ENCODE measurements at regions not wholly inside any gene's neighbourhood (a gene's known extent, or its start where the extent isn't known, plus 50 kb on each side); places are given as distances from the start of the nearest gene placed in this dataset.

DNA sequence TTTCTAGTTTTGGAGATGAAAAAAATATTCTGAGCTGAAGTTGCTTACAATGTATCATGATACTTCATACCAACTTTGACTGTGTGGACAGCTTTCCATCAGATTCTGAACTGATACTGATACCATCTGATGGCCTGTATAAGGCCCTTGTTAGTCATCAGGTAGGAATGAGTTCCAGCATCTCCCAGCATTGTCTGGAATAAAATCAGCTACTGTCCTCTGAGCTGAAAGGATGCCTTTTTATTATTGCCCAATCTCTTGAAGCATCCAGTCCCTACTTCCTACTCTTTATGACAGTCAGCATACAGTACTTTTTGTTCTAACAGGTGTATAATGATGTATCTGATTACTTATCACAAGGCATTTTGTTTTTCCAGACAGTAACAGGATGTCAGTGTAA, 70.6 kb upstream of the EYA4 start:
- H3K4me3 Mint-ChIP-seq: no peak overlapping the region
- H3K9me3 Mint-ChIP-seq: peaks cover 3% of the 10 kb centered on the region
- no peak overlapping the region for H3K27ac Mint-ChIP-seq
- H3K27me3 Mint-ChIP-seq: no peaks in the 10 kb centered on the region
- H3K36me3 Mint-ChIP-seq (ENCODE audit: low read depth): no peaks in the 10 kb centered on the region
- no peaks in the 10 kb centered on the region for H3K4me1 Mint-ChIP-seq (ENCODE audit: low read depth)

DNA sequence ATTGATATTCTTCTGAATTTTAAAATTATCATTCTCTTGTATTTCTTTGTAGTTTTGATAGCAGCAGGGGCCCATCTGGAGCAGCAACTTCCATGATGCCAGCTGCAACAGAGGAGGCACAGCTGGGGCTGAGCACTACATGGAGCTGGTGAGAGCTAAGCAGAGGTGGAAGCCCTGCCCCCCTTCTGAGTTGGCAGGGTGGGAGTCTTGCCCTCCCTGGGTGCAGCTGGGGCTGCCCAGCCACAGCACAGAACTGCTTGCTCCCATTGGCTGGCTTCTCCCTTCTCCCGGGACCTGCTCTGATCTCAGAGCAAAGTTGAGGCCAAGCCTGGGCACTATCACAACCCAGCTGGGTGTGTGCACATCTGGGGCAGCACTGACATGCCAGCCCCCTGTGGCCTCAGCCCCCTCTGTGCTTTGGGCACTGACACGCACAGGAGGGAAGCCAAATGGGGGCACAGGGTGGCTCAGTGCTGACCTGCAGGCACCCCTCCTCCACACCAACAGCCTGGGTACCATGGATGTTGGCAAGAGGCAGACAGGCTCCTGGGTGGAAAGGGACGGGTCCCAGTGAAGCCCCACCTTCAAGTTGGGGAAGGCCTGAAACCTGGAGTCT, 69.1 kb upstream of the EYA4 start:
- Mint-ChIP-seq H3K4me3 (no peak overlapping the region), H3K4me1 (ENCODE audit: low read depth) (no peaks in the 10 kb centered on the region), H3K36me3 (ENCODE audit: low read depth) (no peaks in the 10 kb centered on the region), H3K9me3 (peaks cover 3% of the 10 kb centered on the region), H3K27me3 (no peaks in the 10 kb centered on the region), H3K27ac (no peak overlapping the region)

DNA sequence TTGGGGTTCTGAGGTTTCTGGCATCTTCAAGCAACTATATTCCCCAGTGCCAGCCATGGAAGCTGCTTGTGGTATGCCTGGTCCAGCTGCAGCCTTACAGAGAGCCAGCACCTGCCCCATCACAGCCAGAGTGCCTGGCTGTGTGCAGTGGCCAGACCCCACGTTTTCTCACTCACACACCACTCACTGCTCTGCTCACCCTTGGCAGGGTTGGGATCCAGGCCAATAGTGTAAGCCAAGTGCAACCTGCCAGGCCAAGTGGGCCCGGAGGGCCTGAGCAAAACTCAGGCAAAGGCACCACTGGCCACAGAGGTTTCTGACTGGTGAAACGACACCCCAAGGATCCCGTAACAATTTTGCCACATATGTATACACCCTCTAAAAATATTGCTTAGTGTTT, 67.9 kb upstream of the EYA4 start:
- Mint-ChIP-seq H3K4me1 (ENCODE audit: low read depth) (no peaks in the 10 kb centered on the region), H3K4me3 (no peak overlapping the region), H3K27me3 (no peaks in the 10 kb centered on the region), H3K27ac (no peak overlapping the region), H3K9me3 (peaks cover 3% of the 10 kb centered on the region), H3K36me3 (ENCODE audit: low read depth) (no peaks in the 10 kb centered on the region)

DNA sequence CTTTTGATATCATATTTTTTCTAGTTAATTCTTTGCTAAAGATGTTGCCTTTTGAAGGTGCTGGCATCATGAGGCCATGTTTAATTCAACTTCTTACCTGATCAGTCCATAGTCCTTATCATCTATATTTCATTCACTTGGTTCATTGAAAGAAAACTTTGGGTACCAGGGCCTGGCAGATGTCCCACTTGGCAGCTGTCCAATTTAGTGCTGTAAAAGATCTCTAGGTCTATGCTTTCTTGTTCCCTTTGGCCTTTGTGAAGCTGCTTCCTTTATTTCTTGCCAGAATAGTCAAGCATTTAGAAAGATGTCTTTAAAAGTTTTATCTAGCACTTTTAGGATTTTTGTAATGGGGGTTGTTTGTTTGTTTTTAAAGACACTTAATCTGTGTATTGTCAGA, 61.7 kb upstream of the EYA4 start:
- Mint-ChIP-seq H3K36me3 (ENCODE audit: low read depth) (no peaks in the 10 kb centered on the region), H3K27ac (no peak overlapping the region), H3K4me1 (ENCODE audit: low read depth) (no peaks in the 10 kb centered on the region), H3K4me3 (no peak overlapping the region), H3K9me3 (peaks cover 9% of the 10 kb centered on the region), H3K27me3 (peaks cover 6% of the 10 kb centered on the region)

DNA sequence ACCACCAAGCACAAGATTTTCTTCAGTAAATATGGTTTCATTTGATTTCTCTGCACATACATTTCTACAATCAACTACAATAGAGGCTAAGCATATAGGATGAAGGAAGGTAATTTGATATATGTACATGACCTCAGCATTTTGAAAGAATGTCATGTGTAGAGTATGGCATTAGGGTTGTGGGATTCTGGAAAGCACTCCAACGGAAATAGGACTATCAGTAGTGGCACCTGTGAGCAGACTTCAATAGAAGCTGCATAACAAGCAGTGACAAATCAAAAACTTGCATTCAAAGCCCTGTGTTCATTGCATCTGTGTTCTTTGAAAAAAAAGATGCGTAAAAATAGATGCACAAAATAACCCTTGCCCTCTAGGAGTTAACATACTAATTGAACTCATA, 57.5 kb upstream of the EYA4 start:
- Mint-ChIP-seq H3K27me3 (peaks cover 6% of the 10 kb centered on the region), H3K36me3 (ENCODE audit: low read depth) (no peaks in the 10 kb centered on the region), H3K27ac (no peak overlapping the region), H3K9me3 (peaks cover 2% of the 10 kb centered on the region), H3K4me3 (no peak overlapping the region), H3K4me1 (ENCODE audit: low read depth) (no peaks in the 10 kb centered on the region)

DNA sequence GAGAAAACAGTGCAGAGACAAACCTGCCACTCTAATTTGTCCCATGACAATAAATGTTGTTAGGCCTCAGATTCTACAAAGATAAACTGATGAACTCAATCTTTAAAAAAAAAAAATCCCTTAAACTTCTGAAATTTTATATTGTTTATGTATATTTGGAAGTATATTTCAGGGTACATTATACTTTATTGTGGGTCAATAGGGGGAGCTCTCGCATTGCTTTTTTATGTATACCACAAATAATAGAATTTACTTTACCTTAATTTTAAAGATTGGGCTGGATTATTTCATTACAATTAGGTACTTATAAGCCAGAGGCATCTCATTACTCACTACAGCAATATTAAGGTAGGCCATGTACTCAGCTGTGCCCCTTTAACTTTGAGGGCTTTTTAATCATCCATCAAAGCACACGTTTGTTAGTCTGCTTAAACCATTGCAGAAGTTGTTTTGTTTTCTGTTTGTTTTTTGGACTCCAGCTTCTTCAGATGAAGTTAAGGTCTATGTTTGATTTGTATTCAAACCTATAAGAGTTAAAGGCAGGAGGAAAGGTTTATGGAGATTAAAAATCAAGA, 56.3 kb upstream of the EYA4 start:
- Mint-ChIP-seq H3K36me3 (ENCODE audit: low read depth) (no peaks in the 10 kb centered on the region), H3K27ac (no peak overlapping the region), H3K4me1 (ENCODE audit: low read depth) (no peaks in the 10 kb centered on the region), H3K9me3 (no peaks in the 10 kb centered on the region), H3K27me3 (peaks cover 6% of the 10 kb centered on the region), H3K4me3 (no peak overlapping the region)

DNA sequence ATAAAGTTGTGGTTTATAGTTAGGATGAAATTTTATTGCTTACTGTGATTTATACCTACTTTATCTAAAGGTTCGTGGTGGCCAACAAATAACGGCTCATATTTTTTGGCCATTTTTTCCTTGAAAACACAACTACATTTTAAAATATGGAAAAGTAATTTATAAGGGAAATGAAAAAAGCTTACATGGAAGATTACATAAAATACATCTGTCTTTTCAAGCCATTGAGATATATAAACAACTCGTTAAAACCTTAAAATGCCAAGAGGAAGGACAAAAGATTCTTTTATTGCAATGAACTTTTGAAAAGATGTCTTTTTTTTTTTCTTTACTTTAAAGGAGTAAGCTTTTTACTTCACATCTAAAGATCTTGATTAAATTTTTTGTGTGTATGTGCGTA, 55.4 kb upstream of the EYA4 start:
- Mint-ChIP-seq H3K9me3 (no peaks in the 10 kb centered on the region), H3K4me3 (no peak overlapping the region), H3K27me3 (peaks cover 6% of the 10 kb centered on the region), H3K36me3 (ENCODE audit: low read depth) (no peaks in the 10 kb centered on the region), H3K4me1 (ENCODE audit: low read depth) (no peaks in the 10 kb centered on the region), H3K27ac (no peak overlapping the region)

DNA sequence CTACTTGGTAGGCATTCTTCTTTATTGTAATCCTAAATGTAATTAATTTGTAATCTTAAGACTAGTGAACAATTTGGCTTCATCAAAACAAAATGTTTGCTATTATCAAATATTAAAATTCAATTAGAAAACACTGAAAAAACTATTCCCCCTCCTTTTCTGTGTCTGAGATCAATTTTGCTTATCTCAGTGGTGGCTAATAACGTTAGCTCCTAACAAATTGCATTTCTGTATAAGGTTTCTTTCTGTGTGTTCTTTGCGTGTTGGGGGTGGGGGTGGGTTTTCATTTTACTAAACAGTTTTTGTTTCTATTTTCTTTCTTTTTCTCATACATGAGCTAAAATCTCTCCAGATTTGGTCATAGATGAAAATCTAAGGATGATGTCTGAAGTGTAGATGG, 54.0 kb upstream of the EYA4 start:
- Mint-ChIP-seq H3K9me3 (no peaks in the 10 kb centered on the region), H3K27me3 (peaks cover 6% of the 10 kb centered on the region), H3K4me1 (ENCODE audit: low read depth) (no peaks in the 10 kb centered on the region), H3K27ac (no peak overlapping the region), H3K4me3 (no peak overlapping the region), H3K36me3 (ENCODE audit: low read depth) (no peaks in the 10 kb centered on the region)

DNA sequence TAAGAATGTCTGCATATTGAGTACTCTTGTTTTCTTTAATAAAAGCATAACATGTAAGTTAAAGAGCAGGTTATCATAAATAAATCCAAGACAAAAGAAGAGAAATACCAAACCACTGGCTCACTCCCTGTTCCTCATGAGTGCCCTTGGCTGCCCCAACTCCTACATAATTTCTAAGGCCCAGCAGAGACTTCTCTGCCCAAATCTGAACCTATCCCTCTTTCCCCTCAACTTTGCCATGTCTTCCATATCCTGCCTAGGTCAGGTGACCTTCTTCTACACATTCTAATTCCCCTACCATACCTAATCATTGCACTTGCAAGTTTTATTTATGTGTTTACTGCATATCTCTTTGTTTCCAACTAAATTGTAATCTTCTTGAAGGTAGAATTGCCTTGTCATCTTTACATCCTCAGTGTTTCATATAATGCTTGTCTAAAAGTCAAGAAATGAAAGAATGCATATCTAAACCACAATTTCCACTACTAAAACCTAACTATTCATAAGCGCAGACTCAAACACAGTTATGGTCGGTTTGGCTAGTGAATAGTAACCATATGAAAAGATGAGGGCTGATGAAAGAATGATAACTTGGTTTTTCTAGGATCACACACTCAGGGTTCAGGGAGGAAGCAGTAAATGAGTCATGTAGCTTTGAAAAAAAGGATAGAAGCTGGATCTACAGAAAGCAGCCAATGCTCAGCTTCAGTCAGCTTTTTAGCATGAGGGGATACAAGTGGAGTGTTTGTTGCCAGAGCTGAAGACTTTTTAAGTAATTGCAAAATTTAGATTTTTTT, 53.3 kb upstream of the EYA4 start:
- Mint-ChIP-seq H3K27me3 (peaks cover 6% of the 10 kb centered on the region), H3K27ac (no peak overlapping the region), H3K4me3 (no peak overlapping the region), H3K4me1 (ENCODE audit: low read depth) (no peaks in the 10 kb centered on the region), H3K36me3 (ENCODE audit: low read depth) (no peaks in the 10 kb centered on the region), H3K9me3 (no peaks in the 10 kb centered on the region)

DNA sequence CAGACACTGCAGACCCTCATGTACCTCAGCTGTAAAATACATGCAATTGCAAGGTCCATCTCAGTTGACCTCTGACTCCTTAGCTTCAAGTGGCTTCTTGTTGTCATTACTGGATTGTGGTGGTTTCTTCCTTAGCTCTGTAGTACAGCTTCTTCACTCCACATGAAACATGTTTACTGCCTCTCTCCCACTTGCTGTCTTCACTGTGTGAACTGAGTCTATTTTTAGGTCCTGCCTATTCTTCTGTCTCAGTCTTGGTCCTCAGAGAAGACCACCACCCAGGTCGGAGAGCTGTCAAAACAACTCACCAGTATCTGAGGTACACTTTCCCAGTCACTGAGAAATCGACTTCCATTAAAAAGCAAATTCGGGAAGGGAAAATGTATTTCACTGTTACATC, 50.2 kb upstream of the EYA4 start:
- H3K9me3 Mint-ChIP-seq: no peaks in the 10 kb centered on the region
- H3K36me3 Mint-ChIP-seq (ENCODE audit: low read depth): no peaks in the 10 kb centered on the region
- no peaks in the 10 kb centered on the region for H3K27me3 Mint-ChIP-seq
- no peak overlapping the region for H3K27ac Mint-ChIP-seq
- no peaks in the 10 kb centered on the region for H3K4me1 Mint-ChIP-seq (ENCODE audit: low read depth)
- H3K4me3 Mint-ChIP-seq: no peak overlapping the region

DNA sequence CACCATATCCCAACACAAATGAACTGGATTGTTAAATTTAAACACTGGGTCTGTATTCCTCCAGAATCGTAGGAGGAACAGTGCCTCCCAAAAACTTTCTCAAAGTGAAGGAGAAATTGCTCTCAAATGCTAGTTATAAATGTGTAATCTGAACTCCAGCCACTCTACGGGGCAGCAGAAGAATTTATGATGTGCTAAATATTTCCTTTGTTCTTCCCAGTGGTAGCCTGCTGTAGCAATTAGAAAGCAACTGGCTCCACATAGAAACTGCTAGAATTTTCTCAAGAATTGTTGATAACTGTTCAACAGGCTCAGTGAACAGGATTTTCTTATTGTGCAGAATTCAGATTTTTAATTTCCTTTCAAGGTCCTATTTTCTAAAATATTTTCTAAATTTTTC, 49.8 kb upstream of the EYA4 start:
- Mint-ChIP-seq H3K36me3 (ENCODE audit: low read depth) (no peaks in the 10 kb centered on the region), H3K9me3 (no peaks in the 10 kb centered on the region), H3K27me3 (no peaks in the 10 kb centered on the region), H3K4me3 (no peak overlapping the region), H3K27ac (no peak overlapping the region), H3K4me1 (ENCODE audit: low read depth) (no peaks in the 10 kb centered on the region)

Measured in stimulated activated naive CD8-positive, alpha-beta T cell treated with anti-CD3 and anti-CD28 coated beads, Interleukin-15, Interleukin-2, amounts not matched to agents 100 ng/mL and 50 ng/mL, for 24 hours (primary cell).